ENCODE measurements at regions not wholly inside any gene's neighbourhood (a gene's known extent, or its start where the extent isn't known, plus 50 kb on each side); places are given as distances from the start of the nearest gene placed in this dataset.

DNA sequence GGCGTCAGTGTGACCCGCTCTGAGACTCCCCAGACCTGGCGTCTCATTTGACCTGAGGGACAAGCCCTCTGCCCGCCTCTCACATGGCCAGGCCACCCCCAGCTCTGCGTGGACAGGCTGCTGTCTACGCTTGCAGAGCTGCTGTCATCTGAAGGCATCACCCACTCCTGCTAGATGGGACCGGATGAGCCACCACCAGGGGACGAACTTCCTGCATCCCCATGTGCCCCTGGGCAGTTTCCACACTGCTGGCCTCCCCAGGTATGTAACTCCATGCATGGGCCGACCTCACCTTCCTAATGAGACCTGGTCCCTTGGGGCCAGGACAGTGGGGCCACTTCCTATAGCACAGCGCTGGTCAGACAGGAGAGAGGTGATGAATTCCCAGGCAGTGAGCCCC lies 121.5 kb downstream of the PSMG1 start:
- WGBS, 2 donors (ENCODE audit: extremely low coverage in 2 of 2, insufficient read length in 2 of 2, insufficient replicate concordance in 1 of 2): no CpG with 5 or more reads among the region's 10 CpGs
- H2BK120ac ChIP-seq (ENCODE audit: low read depth, low read length): no peak overlapping the region
- no peak overlapping the region for H3K23ac ChIP-seq (ENCODE audit: low read depth, low read length, poor library complexity)
- H3K27ac ChIP-seq (replicated peaks; ENCODE audit: low read length): no peak overlapping the region
- no peak overlapping the region for H3K9ac ChIP-seq (ENCODE audit: low read depth, low read length, poor library complexity)
- no peak for DNase-seq (ENCODE audit: low spot score)
- no peak overlapping the region for H4K91ac ChIP-seq (ENCODE audit: low read depth, low read length, poor library complexity)
- no peak overlapping the region for H3K4me3 ChIP-seq (ENCODE audit: low read length in 2 of 2)
- no peak overlapping the region for H4K8ac ChIP-seq (ENCODE audit: low read depth, low read length)
- H2BK15ac ChIP-seq (ENCODE audit: low read length): no peak overlapping the region
- peaks cover 2 to 4% of the 10 kb centered on the region in 2 donors for H3K9me3 ChIP-seq (replicated peaks in 1 of 2; ENCODE audit: control insufficient read depth in 2 of 2, insufficient read depth in 1 of 2, low read depth in 1 of 2, low read length in 2 of 2)
- H3K18ac ChIP-seq (ENCODE audit: low read length): no peak overlapping the region
- H3K27me3 ChIP-seq (ENCODE audit: control insufficient read depth in 3 of 3, insufficient read depth in 3 of 3, low read depth in 1 of 3, low read length in 3 of 3): no peaks in the 10 kb centered on the region
- H2AK5ac ChIP-seq (ENCODE audit: low read depth, low read length): peak overlapping the region; percentile 41
- H3K4me1 ChIP-seq (ENCODE audit: control insufficient read depth in 2 of 2, insufficient read depth in 1 of 2, low read depth in 1 of 2, low read length in 2 of 2): peaks cover 0 to 3% of the 10 kb centered on the region in 2 donors
- H2AFZ ChIP-seq (ENCODE audit: low read length): no peak overlapping the region
- no peak overlapping the region for H2BK5ac ChIP-seq (ENCODE audit: low read length)
- H3K4me2 ChIP-seq (ENCODE audit: insufficient read depth, low read length, poor library complexity, severe bottlenecking): no peak overlapping the region
- H3K79me1 ChIP-seq (ENCODE audit: low read depth, low read length): no peaks in the 10 kb centered on the region
- H2BK12ac ChIP-seq (ENCODE audit: low read length): no peak overlapping the region
- H3K14ac ChIP-seq (ENCODE audit: low read length): no peak overlapping the region
- H3K4ac ChIP-seq (ENCODE audit: low read length): no peak overlapping the region
- no peaks in the 10 kb centered on the region for H3K36me3 ChIP-seq (replicated peaks in 1 of 2; ENCODE audit: control insufficient read depth in 2 of 2, insufficient read depth in 2 of 2, low read length in 2 of 2)

GRCh38 chr21:39060485-39061083 lies 122.7 kb downstream of the PSMG1 start:
- H3K27me3 ChIP-seq (ENCODE audit: control insufficient read depth in 3 of 3, insufficient read depth in 3 of 3, low read depth in 1 of 3, low read length in 3 of 3): no peaks in the 10 kb centered on the region
- no peak for DNase-seq (ENCODE audit: low spot score)
- H3K18ac ChIP-seq (ENCODE audit: low read length): no peak overlapping the region
- no peak overlapping the region for H3K4me3 ChIP-seq (ENCODE audit: low read length in 2 of 2)
- no peak overlapping the region for H3K23ac ChIP-seq (ENCODE audit: low read depth, low read length, poor library complexity)
- H3K9ac ChIP-seq (ENCODE audit: low read depth, low read length, poor library complexity): no peak overlapping the region
- H3K79me1 ChIP-seq (ENCODE audit: low read depth, low read length): no peaks in the 10 kb centered on the region
- H3K4ac ChIP-seq (ENCODE audit: low read length): no peak overlapping the region
- H2BK12ac ChIP-seq (ENCODE audit: low read length): no peak overlapping the region
- H3K14ac ChIP-seq (ENCODE audit: low read length): no peak overlapping the region
- H3K27ac ChIP-seq (replicated peaks; ENCODE audit: low read length): no peak overlapping the region
- no peak overlapping the region for H4K8ac ChIP-seq (ENCODE audit: low read depth, low read length)
- peak overlapping the region; percentile 53 for H2AK5ac ChIP-seq (ENCODE audit: low read depth, low read length)
- WGBS, 2 donors (ENCODE audit: extremely low coverage in 2 of 2, insufficient read length in 2 of 2, insufficient replicate concordance in 1 of 2): no CpG with 5 or more reads among the region's 9 CpGs
- peaks cover 0 to 3% of the 10 kb centered on the region in 2 donors for H3K4me1 ChIP-seq (ENCODE audit: control insufficient read depth in 2 of 2, insufficient read depth in 1 of 2, low read depth in 1 of 2, low read length in 2 of 2)
- H3K4me2 ChIP-seq (ENCODE audit: insufficient read depth, low read length, poor library complexity, severe bottlenecking): no peak overlapping the region
- H2BK5ac ChIP-seq (ENCODE audit: low read length): no peak overlapping the region
- no peak overlapping the region for H4K91ac ChIP-seq (ENCODE audit: low read depth, low read length, poor library complexity)
- no peak overlapping the region for H2BK15ac ChIP-seq (ENCODE audit: low read length)
- H2AFZ ChIP-seq (ENCODE audit: low read length): no peak overlapping the region
- peaks cover 2 to 4% of the 10 kb centered on the region in 2 donors for H3K9me3 ChIP-seq (replicated peaks in 1 of 2; ENCODE audit: control insufficient read depth in 2 of 2, insufficient read depth in 1 of 2, low read depth in 1 of 2, low read length in 2 of 2)
- H3K36me3 ChIP-seq (replicated peaks in 1 of 2; ENCODE audit: control insufficient read depth in 2 of 2, insufficient read depth in 2 of 2, low read length in 2 of 2): no peaks in the 10 kb centered on the region
- no peak overlapping the region for H2BK120ac ChIP-seq (ENCODE audit: low read depth, low read length)

DNA sequence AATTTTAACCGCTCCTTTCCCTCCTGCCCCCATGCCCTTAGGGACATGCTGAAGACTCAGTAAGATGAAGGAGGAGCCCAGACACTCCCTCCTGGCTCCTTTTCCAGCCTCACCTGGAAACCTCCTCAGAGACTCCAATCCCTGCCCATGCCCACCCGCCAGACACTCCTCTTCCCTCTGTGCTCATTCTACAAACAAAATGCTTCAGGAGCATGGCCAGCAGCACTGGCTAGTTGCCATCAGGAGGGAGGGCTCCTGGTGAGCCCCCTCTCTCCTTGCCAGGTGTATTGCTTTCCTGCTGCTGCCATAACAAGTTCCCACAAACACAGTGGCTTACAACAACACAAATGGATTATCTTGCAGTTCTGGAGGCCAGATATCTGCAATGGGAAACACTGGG lies 126.1 kb downstream of the PSMG1 start:
- Histone ChIP-seq H2BK5ac (ENCODE audit: low read length) (no peak overlapping the region), H3K27ac (replicated peaks; ENCODE audit: low read length) (no peak overlapping the region), H3K4me3 (ENCODE audit: low read length in 2 of 2) (no peak overlapping the region), H2BK120ac (ENCODE audit: low read depth, low read length) (no peak overlapping the region), H3K9me3 (replicated peaks in 1 of 2; ENCODE audit: control insufficient read depth in 2 of 2, insufficient read depth in 1 of 2, low read depth in 1 of 2, low read length in 2 of 2) (no peaks in the 10 kb centered on the region), H3K23ac (ENCODE audit: low read depth, low read length, poor library complexity) (no peak overlapping the region), H2BK15ac (ENCODE audit: low read length) (no peak overlapping the region), H3K79me1 (ENCODE audit: low read depth, low read length) (no peaks in the 10 kb centered on the region), H3K14ac (ENCODE audit: low read length) (no peak overlapping the region), H3K36me3 (replicated peaks in 1 of 2; ENCODE audit: control insufficient read depth in 2 of 2, insufficient read depth in 2 of 2, low read length in 2 of 2) (no peaks in the 10 kb centered on the region), H2AFZ (ENCODE audit: low read length) (no peak overlapping the region), H2AK5ac (ENCODE audit: low read depth, low read length) (no peak overlapping the region), H3K4ac (ENCODE audit: low read length) (no peak overlapping the region), H4K8ac (ENCODE audit: low read depth, low read length) (no peak overlapping the region), H4K91ac (ENCODE audit: low read depth, low read length, poor library complexity) (no peak overlapping the region), H3K9ac (ENCODE audit: low read depth, low read length, poor library complexity) (no peak overlapping the region), H3K4me1 (ENCODE audit: control insufficient read depth in 2 of 2, insufficient read depth in 1 of 2, low read depth in 1 of 2, low read length in 2 of 2) (no peaks in the 10 kb centered on the region), H3K4me2 (ENCODE audit: insufficient read depth, low read length, poor library complexity, severe bottlenecking) (no peak overlapping the region), H3K27me3 (ENCODE audit: control insufficient read depth in 3 of 3, insufficient read depth in 3 of 3, low read depth in 1 of 3, low read length in 3 of 3) (no peaks in the 10 kb centered on the region), H2BK12ac (ENCODE audit: low read length) (no peak overlapping the region), H3K18ac (ENCODE audit: low read length) (no peak overlapping the region)
- DNase-seq (ENCODE audit: low spot score): no peak
- no CpG with 5 or more reads among the region's 2 CpGs for WGBS, 2 donors (ENCODE audit: extremely low coverage in 2 of 2, insufficient read length in 2 of 2, insufficient replicate concordance in 1 of 2)

DNA sequence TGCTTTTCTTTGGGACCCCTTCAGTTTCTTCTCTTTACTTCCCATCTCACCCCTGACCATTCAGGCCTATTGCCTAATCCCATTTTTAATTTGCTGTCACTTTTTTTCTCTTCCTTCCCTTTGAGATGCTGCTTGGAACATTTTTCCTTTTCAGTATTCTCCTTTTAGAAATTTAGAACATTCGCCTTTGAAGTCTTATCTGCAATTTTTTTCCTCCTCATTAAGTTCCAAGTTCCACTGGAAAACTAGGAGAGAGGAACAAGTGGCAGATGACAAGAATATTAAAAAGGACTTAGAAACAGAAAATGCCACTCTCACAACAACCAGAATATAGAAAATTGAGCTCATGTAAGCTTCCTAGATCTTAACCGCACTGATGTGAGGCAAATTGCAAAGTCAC lies 126.6 kb downstream of the PSMG1 start:
- Histone ChIP-seq H3K4me1 (ENCODE audit: control insufficient read depth in 2 of 2, insufficient read depth in 1 of 2, low read depth in 1 of 2, low read length in 2 of 2) (no peaks in the 10 kb centered on the region), H3K4me2 (ENCODE audit: insufficient read depth, low read length, poor library complexity, severe bottlenecking) (no peak overlapping the region), H4K91ac (ENCODE audit: low read depth, low read length, poor library complexity) (no peak overlapping the region), H2BK15ac (ENCODE audit: low read length) (no peak overlapping the region), H3K9ac (ENCODE audit: low read depth, low read length, poor library complexity) (no peak overlapping the region), H2BK5ac (ENCODE audit: low read length) (no peak overlapping the region), H3K27ac (replicated peaks; ENCODE audit: low read length) (no peak overlapping the region), H3K9me3 (replicated peaks in 1 of 2; ENCODE audit: control insufficient read depth in 2 of 2, insufficient read depth in 1 of 2, low read depth in 1 of 2, low read length in 2 of 2) (no peaks in the 10 kb centered on the region), H2BK12ac (ENCODE audit: low read length) (no peak overlapping the region), H4K8ac (ENCODE audit: low read depth, low read length) (no peak overlapping the region), H3K4ac (ENCODE audit: low read length) (no peak overlapping the region), H3K36me3 (replicated peaks in 1 of 2; ENCODE audit: control insufficient read depth in 2 of 2, insufficient read depth in 2 of 2, low read length in 2 of 2) (no peaks in the 10 kb centered on the region), H3K14ac (ENCODE audit: low read length) (no peak overlapping the region), H2AFZ (ENCODE audit: low read length) (no peak overlapping the region), H3K27me3 (ENCODE audit: control insufficient read depth in 3 of 3, insufficient read depth in 3 of 3, low read depth in 1 of 3, low read length in 3 of 3) (no peaks in the 10 kb centered on the region), H3K23ac (ENCODE audit: low read depth, low read length, poor library complexity) (no peak overlapping the region), H3K18ac (ENCODE audit: low read length) (no peak overlapping the region), H2BK120ac (ENCODE audit: low read depth, low read length) (no peak overlapping the region), H2AK5ac (ENCODE audit: low read depth, low read length) (no peak overlapping the region), H3K79me1 (ENCODE audit: low read depth, low read length) (no peaks in the 10 kb centered on the region), H3K4me3 (ENCODE audit: low read length in 2 of 2) (no peak overlapping the region)
- no CpG with 5 or more reads among the region's 2 CpGs for WGBS, 2 donors (ENCODE audit: extremely low coverage in 2 of 2, insufficient read length in 2 of 2, insufficient replicate concordance in 1 of 2)
- DNase-seq (ENCODE audit: low spot score): no peak
